Nephron progenitor cell (in vitro differentiated cells): ENCODE measurements at regions not wholly inside any gene's neighbourhood (a gene's known extent, or its start where the extent isn't known, plus 50 kb on each side); places are given as distances from the start of the nearest gene placed in this dataset.

Experiments used
- DNase-seq: peaks from one replicate; pipeline ENCODE4 v3.0.0; 2021
- H3K27ac Mint-ChIP-seq: 2 replicates; pipeline ENCODE4 v1.8.0; 2021; ENCODE audit warnings: mild to moderate bottlenecking, moderate library complexity, mixed read lengths
- H3K27me3 Mint-ChIP-seq: 2 replicates; pipeline ENCODE4 v1.8.0; 2021; ENCODE audit warnings: mild to moderate bottlenecking, low read depth, mixed read lengths; ENCODE audit not compliant: poor library complexity
- H3K36me3 Mint-ChIP-seq: 2 replicates; pipeline ENCODE4 v1.8.0; 2021; ENCODE audit warnings: low read depth, mixed read lengths
- H3K4me1 Mint-ChIP-seq: 2 replicates; pipeline ENCODE4 v1.8.0; 2021; ENCODE audit warnings: mixed read lengths
- H3K4me3 Mint-ChIP-seq: 2 replicates; pipeline ENCODE4 v1.8.0; 2021; ENCODE audit warnings: mild to moderate bottlenecking, moderate library complexity, mixed read lengths
- H3K9me3 Mint-ChIP-seq: 2 replicates; pipeline ENCODE4 v1.8.0; 2021; ENCODE audit warnings: mild to moderate bottlenecking, moderate library complexity, mixed read lengths
- CTCF ChIP-seq: fragments of 200-600 bp; sonication (generic); IDR thresholded peaks from 2 replicates; pipeline ENCODE4 v1.5.0; 2021; ENCODE audit warnings: antibody characterized with exemption

GRCh38 chr16:52650318-52650717 lies 103.4 kb upstream of the TOX3 start:
- peaks cover 21% of the 10 kb centered on the region for H3K27me3 Mint-ChIP-seq
- no peaks in the 10 kb centered on the region for H3K9me3 Mint-ChIP-seq
- H3K4me1 Mint-ChIP-seq, result no peaks in the 10 kb centered on the region
- H3K36me3 Mint-ChIP-seq, result no peaks in the 10 kb centered on the region
- H3K27ac Mint-ChIP-seq, result no peak overlapping the region
- no peak overlapping the region for H3K4me3 Mint-ChIP-seq
- no peak for DNase-seq
- TF ChIP-seq CTCF, result no peak

GRCh38 chr16:52649870-52650269 lies 102.9 kb upstream of the TOX3 start:
- no peak overlapping the region for H3K27ac Mint-ChIP-seq
- H3K27me3 Mint-ChIP-seq, result peaks cover 17% of the 10 kb centered on the region
- no peaks in the 10 kb centered on the region for H3K9me3 Mint-ChIP-seq
- no peak for TF ChIP-seq CTCF
- no peaks in the 10 kb centered on the region for H3K4me1 Mint-ChIP-seq
- no peak for DNase-seq
- H3K4me3 Mint-ChIP-seq, result no peak overlapping the region
- H3K36me3 Mint-ChIP-seq, result no peaks in the 10 kb centered on the region

GRCh38 chr16:52647588-52647987 lies 100.6 kb upstream of the TOX3 start:
- H3K4me1 Mint-ChIP-seq, result no peaks in the 10 kb centered on the region
- peaks cover 16% of the 10 kb centered on the region for H3K27me3 Mint-ChIP-seq
- H3K4me3 Mint-ChIP-seq, result no peak overlapping the region
- TF ChIP-seq CTCF, result no peak
- H3K9me3 Mint-ChIP-seq, result no peaks in the 10 kb centered on the region
- H3K27ac Mint-ChIP-seq, result no peak overlapping the region
- no peak for DNase-seq
- no peaks in the 10 kb centered on the region for H3K36me3 Mint-ChIP-seq

- no peaks in the 10 kb centered on the region for H3K36me3 Mint-ChIP-seq
- TF ChIP-seq CTCF, result no peak
- no peak overlapping the region for H3K27ac Mint-ChIP-seq
- no peaks in the 10 kb centered on the region for H3K9me3 Mint-ChIP-seq
- H3K4me3 Mint-ChIP-seq, result no peak overlapping the region
- DNase-seq, result no peak
- H3K27me3 Mint-ChIP-seq, result peaks cover 9% of the 10 kb centered on the region
- H3K4me1 Mint-ChIP-seq, result no peaks in the 10 kb centered on the region
Measured at GRCh38 chr16:52643006-52643405, 96.1 kb upstream of the TOX3 start.

- no peak for TF ChIP-seq CTCF
- Mint-ChIP-seq H3K9me3 (peaks cover 8% of the 10 kb centered on the region), H3K4me3 (no peak overlapping the region), H3K27ac (no peak overlapping the region), H3K27me3 (peaks cover 11% of the 10 kb centered on the region), H3K36me3 (peaks cover 5% of the 10 kb centered on the region), H3K4me1 (no peaks in the 10 kb centered on the region)
- no peak for DNase-seq
Measured at GRCh38 chr16:52634528-52634927, 87.6 kb upstream of the TOX3 start.

GRCh38 chr16:52634104-52634503 lies 87.2 kb upstream of the TOX3 start:
- TF ChIP-seq CTCF, result no peak

More at GRCh38 chr16:52634104-52634503, 87.2 kb upstream of the TOX3 start:
- peaks cover 8% of the 10 kb centered on the region for H3K9me3 Mint-ChIP-seq
- no peaks in the 10 kb centered on the region for H3K4me1 Mint-ChIP-seq
- no peak for DNase-seq
- H3K36me3 Mint-ChIP-seq, result peaks cover 5% of the 10 kb centered on the region
- H3K27me3 Mint-ChIP-seq, result peaks cover 12% of the 10 kb centered on the region
- no peak overlapping the region for H3K4me3 Mint-ChIP-seq
- no peak overlapping the region for H3K27ac Mint-ChIP-seq
